ENCODE measurements at regions not wholly inside any gene's neighbourhood (a gene's known extent, or its start where the extent isn't known, plus 50 kb on each side); places are given as distances from the start of the nearest gene placed in this dataset.

- intact Hi-C loops (cut with DNase I): no loop called here
- peak in 1 of 2 donors; percentile 65 for DNase-seq (ENCODE audit: extremely low spot score in 2 of 2)
These were observed 129.5 kb downstream of the ADSS2 start for GRCh38 chr1:244322181-244322580.

GRCh38 chr1:244322791-244323521 is 128.8 kb downstream of the ADSS2 start:
- H3K27me3 ChIP-seq: no peaks in the 10 kb centered on the region
- peak overlapping the region in 1 of 2 donors; percentile 24 for H3K4me3 ChIP-seq
- intact Hi-C loops (cut with DNase I): no loop called here
- peaks cover 25% of the 10 kb centered on the region for H3K4me1 ChIP-seq
- TF ChIP-seq CTCF (IDR thresholded peaks at IDR 0.05) (no peak), POLR2AphosphoS5 (IDR thresholded peaks at IDR 0.05; ENCODE audit: insufficient read depth in 1 of 2, low read depth in 1 of 2) (peak; percentile 27 to 94), POLR2A (IDR thresholded peaks at IDR 0.05) (no peak)
- peak; percentile 77 to 85 for DNase-seq (ENCODE audit: extremely low spot score in 2 of 2)
- H3K27ac ChIP-seq: peak overlapping the region; percentile 86
- H3K9me3 ChIP-seq: no peaks in the 10 kb centered on the region
- no peaks in the 10 kb centered on the region for H3K36me3 ChIP-seq

More at GRCh38 chr1:244322181-244322580, 129.5 kb downstream of the ADSS2 start:
- TF ChIP-seq POLR2A (IDR thresholded peaks at IDR 0.05) (no peak), POLR2AphosphoS5 (IDR thresholded peaks at IDR 0.05; ENCODE audit: insufficient read depth in 1 of 2, low read depth in 1 of 2) (no peak), CTCF (IDR thresholded peaks at IDR 0.05) (no peak)
- Histone ChIP-seq H3K27ac (peak overlapping the region; percentile 86), H3K4me1 (peaks cover 25% of the 10 kb centered on the region), H3K4me3 (peak overlapping the region in 1 of 2 donors; percentile 24), H3K27me3 (no peaks in the 10 kb centered on the region), H3K9me3 (no peaks in the 10 kb centered on the region), H3K36me3 (no peaks in the 10 kb centered on the region)

DNA sequence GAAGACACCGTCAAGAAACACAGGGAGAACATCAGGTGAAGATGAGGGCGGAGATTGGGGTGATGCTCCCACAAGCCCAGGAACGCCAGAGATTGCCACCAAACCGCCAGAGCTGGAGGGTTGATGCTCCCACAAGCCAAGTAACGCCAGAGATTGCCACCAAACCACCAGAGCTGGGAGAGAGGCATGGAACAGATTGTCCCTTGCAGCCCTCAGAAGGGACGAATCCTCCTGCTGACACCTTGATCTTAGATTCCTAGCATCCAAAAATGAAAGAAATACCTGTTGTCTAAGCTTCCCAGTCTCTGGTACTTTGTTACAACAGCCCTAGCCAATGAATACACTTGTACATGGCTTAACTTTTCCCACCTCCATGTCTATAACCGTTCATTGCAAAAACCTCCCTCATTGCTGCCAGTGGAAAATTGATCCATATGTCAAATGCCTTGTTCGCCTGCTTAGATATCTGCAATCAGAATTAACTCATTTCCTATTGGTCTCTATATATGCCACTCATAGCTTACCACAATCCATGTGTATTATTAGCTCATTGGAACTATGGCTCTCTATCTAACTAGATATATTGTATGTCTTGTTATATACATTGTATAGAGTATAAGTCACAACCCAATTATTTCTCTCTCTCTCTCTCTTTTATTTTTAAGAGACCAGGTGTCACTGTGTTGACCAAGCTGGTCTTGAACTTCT is 127.4 kb downstream of the ADSS2 start:
- TF ChIP-seq POLR2A (IDR thresholded peaks at IDR 0.05) (no peak), CTCF (IDR thresholded peaks at IDR 0.05) (no peak), POLR2AphosphoS5 (IDR thresholded peaks at IDR 0.05; ENCODE audit: insufficient read depth in 1 of 2, low read depth in 1 of 2) (no peak)
- Histone ChIP-seq H3K9me3 (no peaks in the 10 kb centered on the region), H3K27ac (peak overlapping the region; percentile 86), H3K4me3 (peak overlapping the region in 1 of 2 donors; percentile 2), H3K4me1 (peaks cover 25% of the 10 kb centered on the region), H3K27me3 (no peaks in the 10 kb centered on the region), H3K36me3 (no peaks in the 10 kb centered on the region)
- DNase-seq (ENCODE audit: extremely low spot score in 2 of 2): peak; percentile 49 to 74
- intact Hi-C loops (cut with DNase I): no loop called here

- peak; percentile 34 to 54 for DNase-seq (ENCODE audit: extremely low spot score in 2 of 2)
- peaks cover 25% of the 10 kb centered on the region for H3K4me1 ChIP-seq
- H3K36me3 ChIP-seq: no peaks in the 10 kb centered on the region
- H3K9me3 ChIP-seq: no peaks in the 10 kb centered on the region
- intact Hi-C loops (cut with DNase I): no loop called here
- TF ChIP-seq POLR2A (IDR thresholded peaks at IDR 0.05) (peak in 1 of 2 donors; percentile 22), CTCF (IDR thresholded peaks at IDR 0.05) (no peak), POLR2AphosphoS5 (IDR thresholded peaks at IDR 0.05; ENCODE audit: insufficient read depth in 1 of 2, low read depth in 1 of 2) (no peak)
- no peaks in the 10 kb centered on the region for H3K27me3 ChIP-seq
- peak overlapping the region in 1 of 2 donors; percentile 2 for H3K4me3 ChIP-seq
- peak overlapping the region; percentile 86 for H3K27ac ChIP-seq
These were observed 126.5 kb downstream of the ADSS2 start for GRCh38 chr1:244325056-244325758.

All from vagina (tissue), 2 donors.